NOMO-1 treated with DMSO at 0.1 percent for 48 hours (cell line): ENCODE measurements at regions not wholly inside any gene's neighbourhood (a gene's known extent, or its start where the extent isn't known, plus 50 kb on each side); places are given as distances from the start of the nearest gene placed in this dataset.
"Not testable (repeated sequence)": the region's sequence is repeated elsewhere in the genome, so short reads cannot be mapped to it uniquely, and the experiment has no call there.

Experiments
- DNase-seq: peaks from one replicate; lab custom pipeline; 2025; ENCODE audit not compliant: unreplicated experiment; lab: John Stamatoyannopoulos, UW

- DNase-seq = no peak
Measured at GRCh38 chr13:73190477-73190876, 131.7 kb downstream of the KLF5 start.

- no peak for DNase-seq
Measured at GRCh38 chr13:73189776-73190175, 131.0 kb downstream of the KLF5 start.

GRCh38 chr13:73189362-73189761, 130.6 kb downstream of the KLF5 start:
- DNase-seq = no peak

- DNase-seq = no peak
Measured at GRCh38 chr13:73187106-73187505, 128.3 kb downstream of the KLF5 start.

GRCh38 chr13:73179650-73180274, 121.0 kb downstream of the KLF5 start:
- no peak for DNase-seq

- DNase-seq = no peak
Measured at GRCh38 chr13:73177916-73178565, 119.2 kb downstream of the KLF5 start.

GRCh38 chr13:73177017-73177416, 118.2 kb downstream of the KLF5 start:
- DNase-seq = no peak

GRCh38 chr13:73174521-73175010, 115.8 kb downstream of the KLF5 start:
- no peak for DNase-seq

GRCh38 chr13:73173279-73173811, 114.5 kb downstream of the KLF5 start:
- no peak for DNase-seq

- DNase-seq = no peak
Measured at GRCh38 chr13:73171926-73172325, 113.1 kb downstream of the KLF5 start.

GRCh38 chr13:73171271-73171682, 112.5 kb downstream of the KLF5 start:
- no peak for DNase-seq

GRCh38 chr13:73169971-73170370, 111.2 kb downstream of the KLF5 start:
- DNase-seq = no peak

- DNase-seq = no peak
Measured at GRCh38 chr13:73168953-73169401, 110.2 kb downstream of the KLF5 start.

GRCh38 chr13:73168226-73168952, 109.6 kb downstream of the KLF5 start:
- DNase-seq = no peak

GRCh38 chr13:73167028-73167820, 108.4 kb downstream of the KLF5 start:
- DNase-seq = no peak

- DNase-seq = no peak
Measured at GRCh38 chr13:73166204-73166603, 107.4 kb downstream of the KLF5 start.

GRCh38 chr13:73162912-73163911, 104.4 kb downstream of the KLF5 start:
- DNase-seq = no peak

- DNase-seq = not testable (repeated sequence)
Measured at GRCh38 chr13:73160371-73161031, 101.7 kb downstream of the KLF5 start.

- DNase-seq = no peak
Measured at GRCh38 chr13:73158851-73159250, 100.0 kb downstream of the KLF5 start.
